Natural killer cell treated with Interleukin-12 subunit alpha and Interleukin-12 subunit beta and Interleukin-15 and Interleukin-18, amount 100 ng/mL, for 72 hours (primary cell): ENCODE measurements at regions not wholly inside any gene's neighbourhood (a gene's known extent, or its start where the extent isn't known, plus 50 kb on each side); places are given as distances from the start of the nearest gene placed in this dataset.

Experiments
- ATAC-seq, 2 donors: fragments of 150-1000 bp; cut with Tn5 transposase in 1 of 2; sonication (Bioruptor Pico), chemical (Tn5 transposase) in 1 of 2; 2 replicates each; pipeline ENCODE4 v1.10.0; 2021
- DNase-seq: peaks from one replicate; pipeline ENCODE4 v3.0.0; 2022; ENCODE audit warnings: low spot score
- H3K27ac Mint-ChIP-seq, 2 donors: 1 replicate in 1 of 2; 2 replicates in 1 of 2; pipeline ENCODE4 v1.8.0; 2022; ENCODE audit warnings: mixed read lengths in 2 of 2, mild to moderate bottlenecking in 1 of 2, moderate library complexity in 1 of 2
- H3K27me3 Mint-ChIP-seq, 2 donors: 1 replicate in 1 of 2; 2 replicates in 1 of 2; pipeline ENCODE4 v1.8.0; 2022; ENCODE audit warnings: mixed read lengths in 2 of 2
- H3K36me3 Mint-ChIP-seq: one replicate; pipeline ENCODE4 v1.8.0; 2022; ENCODE audit warnings: mixed read lengths
- H3K4me1 Mint-ChIP-seq, 2 donors: 1 replicate in 1 of 2; 2 replicates in 1 of 2; pipeline ENCODE4 v1.8.0; 2022; ENCODE audit warnings: low read depth in 2 of 2, mixed read lengths in 2 of 2, mild to moderate bottlenecking in 1 of 2
- H3K4me3 Mint-ChIP-seq: one replicate; pipeline ENCODE4 v1.8.0; 2022; ENCODE audit warnings: mixed read lengths
- H3K9me3 Mint-ChIP-seq: 2 replicates; pipeline ENCODE4 v1.8.0; 2022; ENCODE audit warnings: mixed read lengths

GRCh38 chr2:67532387-67532786 is 135.3 kb downstream of the ETAA1 start:
- ATAC-seq, result no peak
- Mint-ChIP-seq H3K27ac (no peak overlapping the region), H3K4me1 (no peaks in the 10 kb centered on the region), H3K9me3 (peaks cover 3% of the 10 kb centered on the region), H3K36me3 (no peaks in the 10 kb centered on the region), H3K27me3 (peaks cover 0 to 3% of the 10 kb centered on the region in 2 donors), H3K4me3 (no peak overlapping the region)
- no peak for DNase-seq

- DNase-seq, result no peak
- Mint-ChIP-seq H3K36me3 (peaks cover 10% of the 10 kb centered on the region), H3K4me3 (no peak overlapping the region), H3K27me3 (peaks cover 0 to 9% of the 10 kb centered on the region in 2 donors), H3K4me1 (peaks cover 7 to 9% of the 10 kb centered on the region in 2 donors), H3K27ac (no peak overlapping the region), H3K9me3 (peaks cover 3% of the 10 kb centered on the region)
- ATAC-seq, result no peak
These were observed 137.6 kb downstream of the ETAA1 start for GRCh38 chr2:67534745-67535144.

- Mint-ChIP-seq H3K27me3 (peaks cover 3 to 9% of the 10 kb centered on the region in 2 donors), H3K27ac (no peak overlapping the region), H3K9me3 (peaks cover 5% of the 10 kb centered on the region), H3K36me3 (peaks cover 10% of the 10 kb centered on the region), H3K4me1 (peaks cover 9 to 13% of the 10 kb centered on the region in 2 donors), H3K4me3 (no peak overlapping the region)
- no peak for DNase-seq
- no peak for ATAC-seq
These were observed 143.8 kb downstream of the ETAA1 start for GRCh38 chr2:67540962-67541361.

GRCh38 chr2:67544286-67544685 is 147.2 kb downstream of the ETAA1 start:
- Mint-ChIP-seq H3K9me3 (peaks cover 7% of the 10 kb centered on the region), H3K27ac (no peak overlapping the region), H3K27me3 (peaks cover 15 to 18% of the 10 kb centered on the region in 2 donors), H3K4me1 (peaks cover 5 to 10% of the 10 kb centered on the region in 2 donors), H3K36me3 (peaks cover 4% of the 10 kb centered on the region), H3K4me3 (no peak overlapping the region)
- ATAC-seq (no peak), DNase-seq (no peak)

- DNase-seq, result no peak
- Mint-ChIP-seq H3K27me3 (peaks cover 13 to 15% of the 10 kb centered on the region in 2 donors), H3K27ac (no peak overlapping the region), H3K36me3 (no peaks in the 10 kb centered on the region), H3K9me3 (peaks cover 7% of the 10 kb centered on the region), H3K4me1 (peaks cover 0 to 5% of the 10 kb centered on the region in 2 donors), H3K4me3 (no peak overlapping the region)
- ATAC-seq, result no peak
These were observed 151.4 kb downstream of the ETAA1 start for GRCh38 chr2:67548317-67549201.

GRCh38 chr2:67559156-67559555 is 162.0 kb downstream of the ETAA1 start:
- Mint-ChIP-seq H3K27me3 (no peaks in the 10 kb centered on the region), H3K9me3 (no peaks in the 10 kb centered on the region), H3K36me3 (no peaks in the 10 kb centered on the region), H3K4me3 (no peak overlapping the region), H3K27ac (no peak overlapping the region), H3K4me1 (no peaks in the 10 kb centered on the region)
- DNase-seq (no peak), ATAC-seq (no peak)

GRCh38 chr2:67560771-67561456 is 163.8 kb downstream of the ETAA1 start:
- ATAC-seq, result no peak
- Mint-ChIP-seq H3K27ac (no peak overlapping the region), H3K4me3 (no peak overlapping the region), H3K9me3 (no peaks in the 10 kb centered on the region), H3K27me3 (no peaks in the 10 kb centered on the region), H3K4me1 (no peaks in the 10 kb centered on the region), H3K36me3 (no peaks in the 10 kb centered on the region)
- no peak for DNase-seq

- no peak overlapping the region for H3K4me3 Mint-ChIP-seq
- no peaks in the 10 kb centered on the region for H3K9me3 Mint-ChIP-seq
- H3K36me3 Mint-ChIP-seq, result no peaks in the 10 kb centered on the region
- ATAC-seq, result no peak
- DNase-seq, result no peak
- no peak overlapping the region for H3K27ac Mint-ChIP-seq
- H3K27me3 Mint-ChIP-seq, result peaks cover 0 to 2% of the 10 kb centered on the region in 2 donors
- H3K4me1 Mint-ChIP-seq, result no peaks in the 10 kb centered on the region
These were observed 164.4 kb downstream of the ETAA1 start for GRCh38 chr2:67561457-67561965.

GRCh38 chr2:67564076-67564475 is 166.9 kb downstream of the ETAA1 start:
- Mint-ChIP-seq H3K4me1 (no peaks in the 10 kb centered on the region), H3K27me3 (peaks cover 3 to 7% of the 10 kb centered on the region in 2 donors), H3K36me3 (no peaks in the 10 kb centered on the region), H3K4me3 (no peak overlapping the region), H3K9me3 (peaks cover 3% of the 10 kb centered on the region), H3K27ac (no peak overlapping the region)
- DNase-seq (no peak), ATAC-seq (no peak)

- Mint-ChIP-seq H3K36me3 (no peaks in the 10 kb centered on the region), H3K4me1 (no peaks in the 10 kb centered on the region), H3K27me3 (peaks cover 3 to 7% of the 10 kb centered on the region in 2 donors), H3K9me3 (peaks cover 3% of the 10 kb centered on the region), H3K27ac (no peak overlapping the region), H3K4me3 (no peak overlapping the region)
- no peak for ATAC-seq
- DNase-seq, result no peak
These were observed 167.5 kb downstream of the ETAA1 start for GRCh38 chr2:67564626-67565025.

- H3K9me3 Mint-ChIP-seq, result peaks cover 3% of the 10 kb centered on the region
- H3K4me3 Mint-ChIP-seq, result no peak overlapping the region
- DNase-seq (no peak), ATAC-seq (no peak)
- no peaks in the 10 kb centered on the region for H3K36me3 Mint-ChIP-seq
- H3K27me3 Mint-ChIP-seq, result peaks cover 3 to 7% of the 10 kb centered on the region in 2 donors
- H3K4me1 Mint-ChIP-seq, result no peaks in the 10 kb centered on the region
- no peak overlapping the region for H3K27ac Mint-ChIP-seq
These were observed 168.1 kb downstream of the ETAA1 start for GRCh38 chr2:67565262-67565661.

GRCh38 chr2:67565761-67566160 is 168.6 kb downstream of the ETAA1 start:
- Mint-ChIP-seq H3K36me3 (no peaks in the 10 kb centered on the region), H3K27ac (no peak overlapping the region), H3K27me3 (peaks cover 3 to 7% of the 10 kb centered on the region in 2 donors), H3K9me3 (peaks cover 3% of the 10 kb centered on the region), H3K4me3 (no peak overlapping the region), H3K4me1 (no peaks in the 10 kb centered on the region)
- no peak for ATAC-seq
- no peak for DNase-seq

GRCh38 chr2:67566285-67566684 is 169.2 kb downstream of the ETAA1 start:
- H3K4me3 Mint-ChIP-seq, result no peak overlapping the region
- peaks cover 3 to 7% of the 10 kb centered on the region in 2 donors for H3K27me3 Mint-ChIP-seq
- H3K4me1 Mint-ChIP-seq, result no peaks in the 10 kb centered on the region
- H3K36me3 Mint-ChIP-seq, result no peaks in the 10 kb centered on the region
- ATAC-seq (no peak), DNase-seq (no peak)
- H3K27ac Mint-ChIP-seq, result no peak overlapping the region
- peaks cover 3% of the 10 kb centered on the region for H3K9me3 Mint-ChIP-seq
